ENCODE measurements at regions not wholly inside any gene's neighbourhood (a gene's known extent, or its start where the extent isn't known, plus 50 kb on each side); places are given as distances from the start of the nearest gene placed in this dataset.

DNA sequence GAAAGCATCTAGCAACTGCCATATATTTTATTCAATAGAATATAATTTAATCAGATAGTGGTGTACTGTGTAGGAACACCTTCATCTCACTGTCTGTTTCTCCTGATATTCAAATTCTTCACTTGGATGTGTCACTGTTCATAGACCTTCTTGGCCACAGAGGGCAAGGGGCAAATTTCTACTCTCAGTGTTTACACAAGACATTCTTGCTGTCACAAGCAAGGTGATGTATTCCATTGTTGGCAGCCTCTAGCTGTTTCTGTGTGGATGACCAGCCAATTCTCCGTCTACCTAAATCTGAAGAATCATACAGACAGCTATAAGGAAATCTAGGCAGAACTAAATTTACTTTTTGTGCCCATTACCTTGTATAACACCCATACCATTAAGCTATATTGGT is 948.3 kb downstream of the CNTNAP5 start:
- TF ChIP-seq EZH2phosphoT487 (IDR thresholded peaks at IDR 0.05; ENCODE audit: borderline replicate concordance, low read length) (no peak), CTCF (conservative IDR thresholded peaks at IDR 0.05; ENCODE audit: low read depth, low read length) (no peak), EZH2 (IDR thresholded peaks at IDR 0.05; ENCODE audit: low read length, unreplicated experiment) (no peak)
